Tongue (tissue), 1 donor: ENCODE measurements at regions not wholly inside any gene's neighbourhood (a gene's known extent, or its start where the extent isn't known, plus 50 kb on each side); places are given as distances from the start of the nearest gene placed in this dataset.
"Not testable (repeated sequence)": the region's sequence is repeated elsewhere in the genome, so short reads cannot be mapped to it uniquely, and the experiment has no call there.

Source experiments
- DNase-seq: peaks from one replicate; pipeline ENCODE4 v3.0.0-alpha.2; 2015

DNA sequence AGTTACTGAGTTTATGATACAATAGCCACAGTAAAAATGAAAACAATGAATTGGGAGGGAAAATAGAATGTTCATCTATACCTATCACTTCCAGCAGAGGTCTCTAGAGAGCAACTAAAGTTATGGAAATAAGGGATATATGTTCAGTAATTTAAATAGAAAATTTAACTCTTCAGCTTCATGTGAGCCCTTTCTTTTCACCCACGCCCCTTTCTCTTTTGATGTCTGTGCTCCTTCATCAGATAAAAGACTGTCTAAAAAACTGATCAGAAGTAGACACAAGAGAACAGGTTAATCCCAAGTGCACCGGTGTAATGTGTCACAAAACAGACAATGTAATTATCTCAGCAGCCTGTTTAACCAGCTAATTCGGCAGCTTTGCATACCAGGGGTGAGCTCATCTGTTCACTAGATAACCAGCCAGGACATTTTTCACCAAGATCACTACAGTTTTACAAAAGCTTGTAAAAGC lies 238.5 kb upstream of the ERBB4 start:
- DNase-seq = peak; percentile 64

- DNase-seq = no peak
These were observed 235.3 kb upstream of the ERBB4 start for GRCh38 chr2:212773808-212774339.

DNA sequence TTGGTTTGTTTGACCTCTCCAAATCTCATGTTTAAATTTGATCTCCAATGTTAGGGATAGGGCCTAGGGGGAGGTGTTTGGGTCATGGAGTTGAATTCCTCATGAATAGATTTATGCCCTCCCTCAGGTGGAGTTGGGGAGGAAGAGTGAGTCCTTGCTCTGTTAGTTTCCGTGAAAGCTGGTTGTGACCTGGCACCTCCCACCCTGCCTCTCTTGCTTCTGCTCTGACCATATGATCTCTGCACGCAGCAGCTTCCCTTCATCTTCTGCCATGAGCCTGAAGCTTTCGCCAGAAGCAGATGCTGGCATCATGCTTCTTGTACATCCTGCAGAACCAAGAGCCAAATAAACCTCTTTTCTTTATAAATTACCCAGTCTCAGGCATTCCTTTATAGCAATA lies 231.6 kb upstream of the ERBB4 start:
- DNase-seq = no peak

- DNase-seq = peak; percentile 7
These were observed 228.3 kb upstream of the ERBB4 start for GRCh38 chr2:212766921-212767320.

- no peak for DNase-seq
These were observed 214.2 kb upstream of the ERBB4 start for GRCh38 chr2:212752730-212753351.

GRCh38 chr2:212745359-212745758 lies 206.8 kb upstream of the ERBB4 start:
- DNase-seq = no peak

DNA sequence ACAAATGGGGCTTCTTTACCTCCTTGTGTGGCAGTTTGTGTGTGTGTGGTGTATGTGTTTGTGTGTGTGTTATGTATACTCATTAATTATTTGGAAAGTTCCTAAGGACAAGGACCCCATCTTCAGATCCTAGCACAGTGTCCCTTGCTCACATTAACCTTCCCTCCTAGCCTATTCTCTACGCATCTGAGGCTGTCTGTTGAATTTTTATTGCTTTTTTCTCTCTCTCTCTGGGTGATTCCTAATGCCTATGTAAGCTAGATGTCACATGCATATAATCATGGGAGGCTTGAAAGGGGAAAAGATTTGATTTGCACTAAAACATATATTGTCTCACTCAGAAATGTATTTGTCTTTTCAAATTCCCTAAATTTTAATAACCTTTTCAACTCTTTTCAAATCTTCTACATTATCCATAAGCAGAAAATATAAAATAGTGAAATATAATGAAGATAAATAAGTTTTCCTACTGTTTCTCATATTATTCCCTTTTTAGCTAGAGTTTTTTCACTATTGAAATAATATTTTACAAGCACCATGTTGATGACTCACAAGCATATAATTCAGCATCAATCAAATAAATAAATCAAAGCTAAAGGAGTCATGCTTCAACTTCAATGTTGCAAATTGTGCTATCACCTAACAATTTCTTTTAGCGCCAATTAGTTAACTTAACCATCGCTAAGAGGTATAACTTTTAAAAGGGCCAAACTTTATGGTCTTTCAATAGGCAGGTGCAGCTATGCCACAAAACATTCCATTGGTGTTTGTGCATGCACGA lies 199.0 kb upstream of the ERBB4 start:
- no peak for DNase-seq

DNA sequence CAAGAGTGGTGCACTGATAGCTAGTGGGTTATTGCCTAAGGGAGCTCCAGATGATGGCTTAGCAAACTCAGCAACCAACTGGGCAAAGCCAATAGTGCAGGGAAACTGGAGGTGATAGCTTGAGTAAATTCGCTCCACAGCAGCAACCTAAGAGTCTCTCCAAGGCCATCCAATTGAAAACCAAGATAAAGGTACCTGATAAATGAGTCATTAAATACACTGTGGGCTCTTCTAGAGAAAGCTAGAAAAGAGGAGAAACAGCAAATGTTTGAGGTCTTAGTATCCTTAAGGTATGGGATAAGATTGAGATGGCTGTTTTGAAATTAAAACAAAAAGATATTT lies 197.8 kb upstream of the ERBB4 start:
- no peak for DNase-seq

GRCh38 chr2:212733273-212733672 lies 194.7 kb upstream of the ERBB4 start:
- no peak for DNase-seq

GRCh38 chr2:212732860-212733259 lies 194.3 kb upstream of the ERBB4 start:
- no peak for DNase-seq

- no peak for DNase-seq
These were observed 192.4 kb upstream of the ERBB4 start for GRCh38 chr2:212730994-212731393.

DNA sequence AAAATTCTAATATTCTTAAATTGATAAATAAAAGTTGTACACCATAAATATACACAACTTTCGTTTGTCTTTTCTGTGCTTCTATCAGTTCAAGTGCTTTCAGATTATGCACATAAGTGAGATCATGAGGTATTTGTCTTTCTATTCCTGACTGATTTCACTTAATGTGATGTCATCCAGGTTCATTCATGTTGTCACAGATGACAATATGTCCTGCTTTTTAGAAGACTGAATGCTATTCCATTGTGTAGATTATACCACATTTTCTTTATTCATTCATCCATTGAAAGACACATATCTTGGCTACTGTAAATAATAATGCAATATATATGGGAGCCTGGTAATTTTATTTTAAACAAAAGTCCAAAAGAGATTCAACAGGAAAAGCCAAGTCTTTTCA lies 190.1 kb upstream of the ERBB4 start:
- DNase-seq = no peak

- no peak for DNase-seq
These were observed 189.1 kb upstream of the ERBB4 start for GRCh38 chr2:212727751-212728150.

DNA sequence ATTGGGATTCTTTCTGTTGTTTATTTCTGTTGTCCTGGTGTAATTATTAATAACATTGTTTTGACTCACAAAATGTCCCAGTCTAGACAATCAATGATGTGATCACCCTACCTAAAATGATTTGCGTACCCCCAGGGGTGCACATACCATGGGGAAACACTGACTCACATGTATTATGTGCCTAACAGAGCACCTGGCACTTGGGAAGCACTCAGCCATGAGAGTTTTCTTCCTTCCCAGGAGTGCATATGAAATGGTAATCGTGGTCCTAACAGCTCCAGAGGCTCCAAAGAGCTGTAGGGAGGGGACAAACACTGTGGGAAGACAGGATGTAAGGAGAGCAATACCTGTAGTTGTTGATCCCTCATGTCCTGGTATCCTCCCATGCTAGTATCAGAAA lies 187.8 kb upstream of the ERBB4 start:
- DNase-seq = no peak

DNA sequence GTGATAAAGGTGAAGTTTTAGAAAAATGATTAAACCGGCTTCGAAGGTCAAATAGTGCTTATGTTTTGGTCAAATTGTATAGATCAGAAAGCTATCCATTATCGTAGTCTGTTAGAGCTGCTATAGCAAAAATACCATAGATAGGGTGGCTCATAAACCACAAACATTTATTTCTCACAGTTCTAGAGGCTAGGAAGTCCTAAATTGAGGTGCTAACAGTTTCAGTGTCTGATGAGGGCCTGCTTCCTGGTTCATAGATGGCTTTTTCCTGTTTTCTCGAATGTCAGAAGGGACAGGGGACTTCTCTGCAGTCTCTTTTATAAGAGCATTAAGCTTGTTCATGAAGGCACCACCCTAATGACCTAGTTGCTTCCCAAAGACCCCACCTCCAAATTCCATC lies 186.6 kb upstream of the ERBB4 start:
- no peak for DNase-seq

DNA sequence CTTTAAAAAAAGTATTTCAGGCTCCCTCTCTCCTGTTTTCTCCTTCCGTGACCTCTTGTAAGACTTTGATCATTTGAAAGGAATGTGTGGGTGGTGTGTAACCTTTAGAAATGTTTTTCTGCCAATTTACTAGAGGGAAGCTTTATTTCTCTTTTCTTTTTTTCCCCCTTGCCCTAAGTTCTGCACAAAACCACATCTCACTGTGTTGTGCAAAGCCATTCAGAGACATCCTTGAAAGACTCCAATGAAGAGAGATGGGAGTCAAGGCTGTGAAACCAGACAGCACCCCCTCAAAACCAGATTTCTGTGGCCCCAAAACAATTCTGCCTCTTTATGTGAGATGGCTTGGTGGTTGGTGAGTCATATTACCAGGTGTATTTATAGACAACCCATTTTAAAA lies 184.6 kb upstream of the ERBB4 start:
- no peak for DNase-seq

DNA sequence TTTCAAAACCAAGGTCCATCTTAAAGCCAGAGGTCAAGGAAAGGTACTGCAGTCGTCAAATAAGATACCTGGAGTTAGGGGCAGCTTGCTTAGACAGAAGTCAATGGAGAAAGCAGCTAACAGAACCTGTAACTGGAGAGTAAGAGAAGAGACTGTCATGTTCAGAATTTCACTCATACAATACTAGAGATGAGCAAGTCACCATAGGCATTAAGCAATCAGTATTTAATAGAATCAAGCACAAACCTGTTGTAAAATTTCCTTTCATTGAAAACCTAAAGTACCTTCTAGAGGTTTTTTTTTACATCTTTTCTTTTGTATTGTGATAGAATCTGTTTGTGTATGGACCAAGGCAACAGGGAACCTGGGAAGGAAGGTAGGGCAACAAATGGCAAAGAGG lies 183.4 kb upstream of the ERBB4 start:
- no peak for DNase-seq

DNA sequence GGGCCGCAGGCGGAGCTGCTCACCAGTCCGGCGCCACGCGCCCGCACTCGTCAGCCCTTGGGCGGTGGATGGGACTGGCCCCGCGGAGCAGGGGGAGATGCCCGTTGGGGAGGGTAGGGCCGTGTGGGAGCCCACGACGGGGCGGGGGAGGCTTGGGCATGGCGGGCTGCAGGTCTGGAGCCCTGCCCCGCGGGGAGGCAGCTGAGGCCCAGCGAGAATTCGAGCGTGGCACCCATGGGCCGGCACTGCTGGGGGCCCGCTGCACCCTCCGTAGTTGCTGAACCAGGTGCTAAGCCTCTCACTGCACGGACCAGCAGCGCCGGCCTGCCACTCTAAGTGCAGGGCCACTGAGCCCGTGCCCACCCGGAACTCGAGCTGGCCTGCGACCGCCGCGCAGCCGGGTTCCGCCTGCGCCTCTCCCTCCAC lies 182.4 kb upstream of the ERBB4 start:
- no peak for DNase-seq

GRCh38 chr2:212715411-212715810 lies 176.8 kb upstream of the ERBB4 start:
- DNase-seq = not testable (repeated sequence)

DNA sequence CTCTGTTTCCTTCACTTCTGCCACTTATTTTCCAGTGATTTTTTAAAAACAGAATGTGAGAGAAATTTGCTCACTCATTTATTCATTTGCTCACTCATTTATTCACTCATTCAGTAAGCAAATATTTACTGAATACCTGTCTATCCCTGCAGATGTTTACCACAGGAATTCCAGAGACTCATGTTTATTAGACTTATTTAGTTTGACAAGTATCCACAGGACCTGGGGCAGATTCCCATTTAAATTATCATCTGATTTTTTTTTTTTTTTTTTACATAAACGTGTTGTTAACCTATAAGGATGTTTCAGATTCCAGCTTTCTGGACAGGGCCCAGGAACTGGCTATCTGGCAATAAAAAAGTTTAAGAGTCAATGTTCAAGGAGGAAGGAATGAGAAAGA lies 175.1 kb upstream of the ERBB4 start:
- no peak for DNase-seq

DNA sequence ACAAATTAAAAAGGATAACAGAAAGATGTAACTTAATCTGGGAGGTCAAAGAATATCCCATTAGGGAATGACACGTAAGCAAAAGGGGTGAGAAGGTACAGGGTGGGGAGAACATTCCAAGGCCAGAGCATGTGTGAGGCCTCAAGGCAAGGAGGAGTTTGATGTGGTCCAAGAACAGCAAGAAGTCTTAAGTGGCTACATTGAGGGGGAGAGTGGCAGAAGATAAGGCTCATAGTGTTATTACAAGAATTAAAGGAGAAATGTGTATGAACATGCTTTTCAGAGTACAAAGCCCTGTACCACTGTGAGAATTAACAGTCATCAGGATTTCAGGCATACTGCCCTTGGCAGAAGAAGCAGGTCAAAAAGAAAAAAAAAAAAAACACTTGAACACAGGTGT lies 174.4 kb upstream of the ERBB4 start:
- no peak for DNase-seq

GRCh38 chr2:212712466-212712865 lies 173.9 kb upstream of the ERBB4 start:
- DNase-seq = peak; percentile 35

DNA sequence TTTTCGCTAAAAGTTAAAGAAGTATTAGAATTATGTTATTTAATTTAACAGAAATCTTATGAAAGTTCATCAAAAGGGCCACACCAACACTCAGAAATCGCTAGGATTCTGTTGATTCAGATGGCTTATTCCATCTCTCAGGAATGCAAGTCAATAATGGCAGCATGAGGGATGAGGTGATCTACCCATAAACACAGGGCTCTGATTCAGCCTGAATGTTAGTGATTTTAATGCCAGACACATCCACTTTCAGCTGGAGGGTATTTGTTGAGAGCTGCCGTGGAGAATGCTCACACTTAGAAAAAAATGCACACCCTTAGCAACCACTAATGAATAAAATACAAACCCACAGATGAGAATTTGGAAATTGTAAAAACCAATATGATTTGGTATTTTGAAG lies 173.3 kb upstream of the ERBB4 start:
- DNase-seq = peak; percentile 67

GRCh38 chr2:212709280-212709679 lies 170.7 kb upstream of the ERBB4 start:
- peak; percentile 42 for DNase-seq
